ENCODE measurements at regions not wholly inside any gene's neighbourhood (a gene's known extent, or its start where the extent isn't known, plus 50 kb on each side); places are given as distances from the start of the nearest gene placed in this dataset.

DNA sequence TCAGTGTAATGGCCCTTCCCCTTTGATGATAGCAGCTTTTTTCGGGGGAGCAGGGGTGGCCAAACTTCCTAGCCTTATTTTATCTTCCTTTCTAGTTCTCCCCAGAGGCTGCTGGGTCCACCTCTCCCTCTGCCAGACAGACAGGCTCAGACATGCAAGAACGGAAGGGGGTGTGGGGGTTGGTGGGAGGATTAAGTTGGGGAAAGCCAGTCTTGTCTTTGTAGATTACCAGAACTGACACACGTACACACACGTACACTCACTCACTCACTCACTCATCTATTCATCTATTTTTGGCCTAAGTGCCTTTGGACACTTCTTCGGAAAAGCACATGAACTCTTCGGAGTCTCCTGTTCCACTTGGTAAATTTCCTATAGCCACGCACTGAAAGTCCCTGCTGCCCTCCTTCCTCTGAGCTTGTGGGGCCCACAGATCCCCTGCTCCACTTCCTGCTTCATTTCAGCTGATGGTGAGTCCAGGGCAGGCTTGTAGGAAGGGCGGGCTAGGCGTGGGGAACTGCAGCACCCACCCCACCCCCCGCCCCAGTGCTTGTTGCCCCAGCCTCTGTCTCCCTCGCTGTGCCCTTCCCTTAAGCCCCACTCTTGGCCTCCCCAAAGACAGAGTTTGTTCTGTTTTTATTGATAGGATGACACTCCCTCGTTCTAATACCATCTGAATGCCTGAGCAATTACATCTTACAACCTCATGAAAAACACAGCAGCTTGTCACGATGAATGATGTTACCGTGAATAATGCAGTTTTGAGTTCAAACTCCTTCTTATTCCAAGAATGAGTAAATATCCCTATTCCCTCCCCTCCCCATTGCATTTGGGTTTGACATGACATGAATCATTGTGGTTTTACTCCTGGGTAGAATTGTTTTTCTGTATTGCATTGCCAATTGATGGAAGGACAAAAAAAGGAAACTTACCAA lies 60.7 kb upstream of the ATP5PO start:
- intact Hi-C loops (cut with micrococcal nuclease), result loop anchor here (1.0 to 5.0 kb wide), 5 partner anchors 28 to 97 kb away; partner anchors contain the start of genes MRPS6 (in 1 of the 2) and SLC5A3 (in 1 of the 2)
- Histone ChIP-seq H3K9me3 (ENCODE audit: control insufficient read depth in 2 of 3, low read length in 3 of 3) (no peaks in the 10 kb centered on the region), H3K4me3 (ENCODE audit: low read length) (peak overlapping the region; percentile 18), H3K4me1 (ENCODE audit: control insufficient read depth in 2 of 2, insufficient read depth in 2 of 2, low read length in 2 of 2) (peaks cover 28 to 32% of the 10 kb centered on the region in 2 donors), H3K27ac (ENCODE audit: low read depth, low read length) (peak overlapping the region; percentile 64), H3K36me3 (ENCODE audit: control insufficient read depth in 2 of 3, insufficient read depth in 3 of 3, low read length in 3 of 3) (no peaks in the 10 kb centered on the region), H3K27me3 (ENCODE audit: control insufficient read depth in 2 of 2, insufficient read depth in 2 of 2, low read length in 2 of 2) (no peaks in the 10 kb centered on the region)
- DNase-seq (peak in 8 of 9 donors; percentile 23 to 62 (median 32)), ATAC-seq (peak; percentile 62)
- ChIA-PET CTCF (interaction anchor here (0.9 to 1.7 kb wide), 4 partner anchors 24 to 79 kb away, joined by 3 to 5 read pairs (median 4); no protein-coding TSS in a partner anchor), POLR2A (interaction anchor here (1.0 to 2.7 kb wide), 7 partner anchors 14 to 52 kb away, joined by 3 to 12 read pairs (median 3); no protein-coding TSS in a partner anchor)
- Mint-ChIP-seq H3K9me3 (peaks cover 0 to 5% (median 0%) of the 10 kb centered on the region in 11 donors), H3K27me3 (no peaks in the 10 kb centered on the region), H3K4me3 (peak overlapping the region; percentile 43 to 78 (median 72)), H3K4me1 (peaks cover 36 to 73% (median 53%) of the 10 kb centered on the region in 7 donors), H3K27ac (peak overlapping the region; percentile 79 to 99 (median 86)), H3K36me3 (peaks cover 0 to 33% (median 10%) of the 10 kb centered on the region in 5 donors)

DNA sequence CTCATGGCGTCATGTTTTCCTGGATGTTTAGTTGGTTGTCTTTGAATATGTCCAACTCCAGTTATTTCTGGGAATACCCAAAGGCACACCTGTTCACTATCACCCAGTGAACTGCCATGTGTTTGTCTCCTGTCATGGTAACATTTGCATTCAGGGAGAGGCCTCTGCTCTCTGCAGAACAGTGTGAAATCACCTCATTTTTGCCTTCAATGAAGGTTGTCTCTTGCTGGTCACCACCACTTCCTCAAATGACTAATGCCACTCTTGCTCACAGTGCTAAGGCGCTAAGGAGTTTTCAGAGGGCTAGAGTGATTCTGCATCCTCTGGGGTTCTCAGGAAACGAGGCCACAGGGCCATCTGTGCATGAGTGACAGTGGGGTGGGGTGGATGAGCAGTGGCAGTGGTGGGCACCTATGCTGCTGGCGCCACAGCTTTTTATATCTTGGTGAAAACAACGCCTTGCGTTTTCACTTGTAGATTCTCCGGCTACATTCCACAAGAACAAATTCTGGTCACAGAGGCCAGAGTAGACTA lies 60.0 kb upstream of the ATP5PO start:
- CTCF ChIA-PET, result interaction anchor here (1.0 to 1.7 kb wide), 2 partner anchors 24 to 80 kb away, joined by 3 to 4 read pairs; no protein-coding TSS in a partner anchor
- H3K36me3 ChIP-seq (ENCODE audit: control insufficient read depth in 2 of 3, insufficient read depth in 3 of 3, low read length in 3 of 3), result no peaks in the 10 kb centered on the region

DNA sequence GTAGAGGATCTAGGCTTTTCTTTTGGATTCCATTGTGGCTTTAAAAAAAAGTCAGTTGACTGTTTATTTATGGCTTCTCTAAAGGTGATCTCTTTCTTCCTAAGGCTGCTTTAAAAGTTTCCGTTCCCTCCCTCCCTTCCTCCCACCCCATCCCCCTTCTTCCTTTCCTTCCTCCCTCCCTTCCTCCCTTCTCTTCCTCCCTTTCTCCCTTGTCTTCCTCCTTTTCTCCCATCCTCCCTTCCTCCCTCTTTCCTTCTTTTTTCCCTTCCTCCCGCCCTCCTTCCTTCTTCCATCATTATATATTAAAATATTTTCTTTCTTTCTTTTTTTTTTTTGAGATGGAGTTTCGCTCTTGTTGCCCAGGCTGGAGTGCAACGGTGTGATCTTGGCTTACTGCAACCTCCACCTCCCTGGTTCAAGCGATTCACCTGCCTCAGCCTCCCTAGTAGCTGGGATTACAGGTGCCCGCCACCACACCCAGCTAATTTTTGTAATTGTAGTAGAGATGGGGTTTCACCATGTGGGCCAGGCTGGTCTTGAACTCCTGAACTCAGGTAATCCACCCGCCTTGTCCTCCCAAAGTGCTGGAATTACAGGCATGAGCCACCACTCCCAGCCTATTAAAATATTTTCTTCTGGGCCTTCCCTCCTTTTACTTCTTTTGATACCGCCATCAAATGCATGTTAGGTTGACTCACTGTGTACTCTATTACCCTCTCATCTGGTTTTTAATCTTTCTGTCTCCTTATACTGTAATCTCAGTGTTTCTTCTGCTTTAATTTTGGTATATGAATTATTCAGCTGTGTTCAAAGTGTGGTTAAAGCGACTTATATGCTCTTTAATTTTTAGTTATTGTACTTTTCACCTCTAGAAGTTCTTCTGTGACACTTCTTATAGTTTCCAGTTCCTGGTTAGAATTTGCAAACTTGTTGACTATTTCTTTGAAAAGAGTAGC lies 59.2 kb upstream of the ATP5PO start:
- H3K9me3 Mint-ChIP-seq, result peaks cover 0 to 5% (median 0%) of the 10 kb centered on the region in 11 donors

More for the DNA sequence above, 60.0 kb upstream of the ATP5PO start:
- intact Hi-C loops (cut with micrococcal nuclease), result loop anchor here (1.0 to 5.0 kb wide), 7 partner anchors 27 to 153 kb away; partner anchors contain the start of genes MRPS6 (in 1 of the 2) and SLC5A3 (in 1 of the 2)
- H3K4me3 Mint-ChIP-seq, result peak overlapping the region; percentile 43 to 78 (median 72)
- Histone ChIP-seq H3K27ac (ENCODE audit: low read depth, low read length) (peak overlapping the region; percentile 64), H3K4me1 (ENCODE audit: control insufficient read depth in 2 of 2, insufficient read depth in 2 of 2, low read length in 2 of 2) (peaks cover 28 to 32% of the 10 kb centered on the region in 2 donors), H3K9me3 (ENCODE audit: control insufficient read depth in 2 of 3, low read length in 3 of 3) (no peaks in the 10 kb centered on the region), H3K4me3 (ENCODE audit: low read length) (no peak overlapping the region), H3K27me3 (ENCODE audit: control insufficient read depth in 2 of 2, insufficient read depth in 2 of 2, low read length in 2 of 2) (no peaks in the 10 kb centered on the region)
- POLR2A ChIA-PET, result interaction anchor here (1.0 to 2.7 kb wide), 6 partner anchors 24 to 51 kb away, joined by 3 to 12 read pairs (median 3); no protein-coding TSS in a partner anchor
- H3K27me3 Mint-ChIP-seq, result no peaks in the 10 kb centered on the region
- H3K4me1 Mint-ChIP-seq, result peaks cover 31 to 66% (median 52%) of the 10 kb centered on the region in 7 donors
- ATAC-seq (peak; percentile 88), DNase-seq (peak in 3 of 9 donors; percentile 5 to 68 (median 16))
- H3K9me3 Mint-ChIP-seq, result peaks cover 0 to 5% (median 0%) of the 10 kb centered on the region in 11 donors
- peak overlapping the region; percentile 79 to 99 (median 86) for H3K27ac Mint-ChIP-seq
- peaks cover 0 to 33% (median 14%) of the 10 kb centered on the region in 5 donors for H3K36me3 Mint-ChIP-seq

DNA sequence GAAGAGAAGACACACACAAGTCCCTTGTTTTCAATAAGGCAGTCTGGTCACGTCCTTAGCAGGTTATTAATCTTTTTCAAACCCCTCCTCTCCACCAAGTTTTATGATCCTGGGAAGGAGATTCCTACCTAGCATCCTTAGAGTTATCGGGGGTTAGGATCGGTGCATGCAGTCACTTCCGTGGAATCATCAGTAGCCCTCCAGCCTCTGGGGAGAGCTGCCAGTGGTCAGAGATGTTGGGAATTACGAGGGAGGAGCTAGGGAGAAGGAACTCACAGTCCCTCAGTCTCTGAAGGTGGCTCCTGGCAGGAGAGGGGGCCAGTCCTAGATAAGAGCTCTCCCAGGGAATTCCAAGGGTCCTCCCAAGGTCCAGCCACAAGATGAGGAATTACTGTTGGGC lies 57.7 kb upstream of the ATP5PO start:
- H3K4me3 Mint-ChIP-seq, result no peak overlapping the region
- POLR2A ChIA-PET, result interaction anchor here (0.8 to 1.5 kb wide), 4 partner anchors 14 to 71 kb away, joined by 3 to 5 read pairs (median 3); no protein-coding TSS in a partner anchor
- H3K27me3 ChIP-seq (ENCODE audit: control insufficient read depth in 2 of 2, insufficient read depth in 2 of 2, low read length in 2 of 2), result no peaks in the 10 kb centered on the region
- CTCF ChIA-PET, result interaction anchor here (0.6 to 1.1 kb wide), 2 partner anchors 49 to 51 kb away, joined by 3 read pairs; no protein-coding TSS in a partner anchor
- H3K36me3 Mint-ChIP-seq, result peaks cover 0 to 45% (median 26%) of the 10 kb centered on the region in 5 donors
- intact Hi-C loops (cut with micrococcal nuclease), result no loop called here
- H3K27me3 Mint-ChIP-seq, result no peaks in the 10 kb centered on the region
- DNase-seq, result no peak
- no peaks in the 10 kb centered on the region for H3K9me3 ChIP-seq (ENCODE audit: control insufficient read depth in 2 of 3, low read length in 3 of 3)
- peaks cover 28 to 29% of the 10 kb centered on the region in 2 donors for H3K4me1 ChIP-seq (ENCODE audit: control insufficient read depth in 2 of 2, insufficient read depth in 2 of 2, low read length in 2 of 2)
- H3K9me3 Mint-ChIP-seq, result peaks cover 0 to 5% (median 0%) of the 10 kb centered on the region in 11 donors
- ATAC-seq, result no peak
- H3K27ac Mint-ChIP-seq, result peak overlapping the region in 2 of 9 donors; percentile 41 to 82
- H3K4me1 Mint-ChIP-seq, result peaks cover 31 to 60% (median 53%) of the 10 kb centered on the region in 7 donors
- no peak overlapping the region for H3K27ac ChIP-seq (ENCODE audit: low read depth, low read length)
- no peak overlapping the region for H3K4me3 ChIP-seq (ENCODE audit: low read length)
- peaks cover 0 to 12% (median 0%) of the 10 kb centered on the region in 3 experiments for H3K36me3 ChIP-seq (ENCODE audit: control insufficient read depth in 2 of 3, insufficient read depth in 3 of 3, low read length in 3 of 3)

More for the DNA sequence above, 59.2 kb upstream of the ATP5PO start:
- Mint-ChIP-seq H3K36me3 (peaks cover 0 to 41% (median 20%) of the 10 kb centered on the region in 5 donors), H3K4me1 (peaks cover 31 to 68% (median 53%) of the 10 kb centered on the region in 7 donors), H3K27me3 (no peaks in the 10 kb centered on the region), H3K27ac (peak overlapping the region; percentile 79 to 99 (median 86)), H3K4me3 (peak overlapping the region in 4 of 10 donors; percentile 23 to 78 (median 59))
- intact Hi-C loops (cut with micrococcal nuclease), result loop anchor here in 1 of 2 donors (1.0 to 5.0 kb wide), 4 partner anchors 26 to 154 kb away; no protein-coding TSS in a partner anchor
- ChIA-PET CTCF (interaction anchor here (0.7 to 1.7 kb wide), 3 partner anchors 20 to 53 kb away, joined by 3 to 4 read pairs (median 4); no protein-coding TSS in a partner anchor), POLR2A (interaction anchor here (1.2 to 1.5 kb wide), 3 partner anchors 23 to 50 kb away, joined by 3 read pairs; no protein-coding TSS in a partner anchor)
- H3K27me3 ChIP-seq (ENCODE audit: control insufficient read depth in 2 of 2, insufficient read depth in 2 of 2, low read length in 2 of 2), result no peaks in the 10 kb centered on the region
- peak overlapping the region; percentile 64 for H3K27ac ChIP-seq (ENCODE audit: low read depth, low read length)
- no peak overlapping the region for H3K4me3 ChIP-seq (ENCODE audit: low read length)
- no peak for ATAC-seq
- DNase-seq, result no peak
- H3K4me1 ChIP-seq (ENCODE audit: control insufficient read depth in 2 of 2, insufficient read depth in 2 of 2, low read length in 2 of 2), result peaks cover 28 to 32% of the 10 kb centered on the region in 2 donors
- peaks cover 0 to 5% (median 0%) of the 10 kb centered on the region in 3 experiments for H3K36me3 ChIP-seq (ENCODE audit: control insufficient read depth in 2 of 3, insufficient read depth in 3 of 3, low read length in 3 of 3)
- no peaks in the 10 kb centered on the region for H3K9me3 ChIP-seq (ENCODE audit: control insufficient read depth in 2 of 3, low read length in 3 of 3)

DNA sequence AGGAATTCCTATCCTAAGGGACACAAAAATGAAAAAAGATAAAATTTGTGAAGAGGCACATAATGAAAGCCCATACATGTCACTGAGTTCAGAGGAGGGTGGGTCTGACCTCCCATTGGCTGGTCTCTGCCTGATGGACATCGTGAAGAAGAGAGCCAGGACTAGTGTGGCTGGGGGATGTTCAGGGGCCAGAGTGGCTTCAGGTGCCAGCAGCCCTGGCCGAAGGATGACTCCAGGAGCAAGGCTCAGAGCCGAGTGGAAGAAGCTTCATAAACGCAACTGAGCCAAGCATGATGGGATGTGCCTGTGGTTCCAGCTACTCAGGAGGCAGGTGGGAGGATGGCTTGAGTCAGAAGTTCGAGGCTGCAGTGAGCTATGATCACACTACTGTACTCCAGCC lies 56.9 kb upstream of the ATP5PO start:
- Histone ChIP-seq H3K4me1 (ENCODE audit: control insufficient read depth in 2 of 2, insufficient read depth in 2 of 2, low read length in 2 of 2) (peaks cover 27% of the 10 kb centered on the region in 2 donors), H3K9me3 (ENCODE audit: control insufficient read depth in 2 of 3, low read length in 3 of 3) (no peaks in the 10 kb centered on the region), H3K4me3 (ENCODE audit: low read length) (no peak overlapping the region), H3K27ac (ENCODE audit: low read depth, low read length) (no peak overlapping the region), H3K36me3 (ENCODE audit: control insufficient read depth in 2 of 3, insufficient read depth in 3 of 3, low read length in 3 of 3) (peaks cover 0 to 12% (median 0%) of the 10 kb centered on the region in 3 experiments), H3K27me3 (ENCODE audit: control insufficient read depth in 2 of 2, insufficient read depth in 2 of 2, low read length in 2 of 2) (no peaks in the 10 kb centered on the region)
- no peak for DNase-seq
- Mint-ChIP-seq H3K27ac (peak overlapping the region in 6 of 9 donors; percentile 5 to 82 (median 46)), H3K36me3 (peaks cover 0 to 46% (median 29%) of the 10 kb centered on the region in 5 donors), H3K9me3 (peaks cover 0 to 5% (median 0%) of the 10 kb centered on the region in 11 donors), H3K4me3 (no peak overlapping the region), H3K4me1 (peaks cover 25 to 56% (median 45%) of the 10 kb centered on the region in 7 donors), H3K27me3 (no peaks in the 10 kb centered on the region)
- no peak for ATAC-seq
- ChIA-PET POLR2A (interaction anchor here (0.8 to 1.5 kb wide), 3 partner anchors 14 to 36 kb away, joined by 3 to 5 read pairs (median 3); no protein-coding TSS in a partner anchor), CTCF (interaction anchor here (1.1 kb wide), 1 partner anchor 48 kb away, joined by 3 read pairs; no protein-coding TSS in a partner anchor)
- intact Hi-C loops (cut with micrococcal nuclease), result no loop called here
